ENCODE measurements at regions not wholly inside any gene's neighbourhood (a gene's known extent, or its start where the extent isn't known, plus 50 kb on each side); places are given as distances from the start of the nearest gene placed in this dataset.

GRCh38 chr5:74299833-74300232 is 340.7 kb downstream of the ENC1 start:
- H3K4me1 ChIP-seq (ENCODE audit: insufficient read depth, low read length) = no peaks in the 10 kb centered on the region
- BruUV-seq (replicated peaks) = no TSS peak
- no peak overlapping the region for H2AFZ ChIP-seq (ENCODE audit: low read length)
- H3K27me3 ChIP-seq (ENCODE audit: low read length) = no peaks in the 10 kb centered on the region
- H3K79me2 ChIP-seq (ENCODE audit: low read length) = no peaks in the 10 kb centered on the region
- CTCF ChIA-PET = no interaction called here
- no peaks in the 10 kb centered on the region for H4K20me1 ChIP-seq (ENCODE audit: low read length)
- no peak for DNase-seq
- intact Hi-C loops (cut with micrococcal nuclease) = no loop called here
- ATAC-seq = no peak
- H3K27ac ChIP-seq (ENCODE audit: low read length) = no peak overlapping the region
- H3K4me2 ChIP-seq (ENCODE audit: low read length) = no peak overlapping the region
- H3F3A ChIP-seq (ENCODE audit: low read length, unreplicated experiment) = no peaks in the 10 kb centered on the region
- POLR2A ChIA-PET (ENCODE audit: unreplicated experiment) = no interaction called here
- no peaks in the 10 kb centered on the region for H3K9me3 ChIP-seq (ENCODE audit: low read length)
- H3K9me2 ChIP-seq (replicated peaks; ENCODE audit: low read length) = no peaks in the 10 kb centered on the region
- H3K36me3 ChIP-seq (ENCODE audit: low read depth, low read length) = no peaks in the 10 kb centered on the region
- TF ChIP-seq CTCF (conservative IDR thresholded peaks at IDR 0.05; ENCODE audit: low read depth, low read length) = no peak
- TF ChIP-seq EZH2phosphoT487 (IDR thresholded peaks at IDR 0.05; ENCODE audit: borderline replicate concordance, low read length) = no peak
- TF ChIP-seq EZH2 (IDR thresholded peaks at IDR 0.05; ENCODE audit: low read length, unreplicated experiment) = no peak
- H3K4me3 ChIP-seq (ENCODE audit: low read length) = no peak overlapping the region
- no peak overlapping the region for H3K9ac ChIP-seq (ENCODE audit: low read length)

GRCh38 chr5:74296685-74297408 is 343.7 kb downstream of the ENC1 start:
- POLR2A ChIA-PET (ENCODE audit: unreplicated experiment) = no interaction called here
- H3K4me3 ChIP-seq (ENCODE audit: low read length) = no peak overlapping the region
- no peak overlapping the region for H3K9ac ChIP-seq (ENCODE audit: low read length)
- no peaks in the 10 kb centered on the region for H3K27me3 ChIP-seq (ENCODE audit: low read length)
- H4K20me1 ChIP-seq (ENCODE audit: low read length) = no peaks in the 10 kb centered on the region
- no peaks in the 10 kb centered on the region for H3F3A ChIP-seq (ENCODE audit: low read length, unreplicated experiment)
- no peak overlapping the region for H2AFZ ChIP-seq (ENCODE audit: low read length)
- H3K79me2 ChIP-seq (ENCODE audit: low read length) = no peaks in the 10 kb centered on the region
- H3K4me1 ChIP-seq (ENCODE audit: insufficient read depth, low read length) = no peaks in the 10 kb centered on the region
- CTCF ChIA-PET = no interaction called here
- H3K36me3 ChIP-seq (ENCODE audit: low read depth, low read length) = no peaks in the 10 kb centered on the region
- no peaks in the 10 kb centered on the region for H3K9me3 ChIP-seq (ENCODE audit: low read length)
- intact Hi-C loops (cut with micrococcal nuclease) = no loop called here
- TF ChIP-seq EZH2phosphoT487 (IDR thresholded peaks at IDR 0.05; ENCODE audit: borderline replicate concordance, low read length) (no peak), EZH2 (IDR thresholded peaks at IDR 0.05; ENCODE audit: low read length, unreplicated experiment) (no peak), CTCF (conservative IDR thresholded peaks at IDR 0.05; ENCODE audit: low read depth, low read length) (no peak)
- ATAC-seq = no peak
- H3K4me2 ChIP-seq (ENCODE audit: low read length) = no peak overlapping the region
- H3K9me2 ChIP-seq (replicated peaks; ENCODE audit: low read length) = no peaks in the 10 kb centered on the region
- no peak overlapping the region for H3K27ac ChIP-seq (ENCODE audit: low read length)
- no peak for DNase-seq
- BruUV-seq (replicated peaks) = no TSS peak

GRCh38 chr5:74295676-74296075 is 344.9 kb downstream of the ENC1 start:
- Histone ChIP-seq H3K79me2 (ENCODE audit: low read length) (no peaks in the 10 kb centered on the region), H3K27ac (ENCODE audit: low read length) (no peak overlapping the region), H3K9me2 (replicated peaks; ENCODE audit: low read length) (no peaks in the 10 kb centered on the region), H2AFZ (ENCODE audit: low read length) (no peak overlapping the region), H3K9me3 (ENCODE audit: low read length) (no peaks in the 10 kb centered on the region), H4K20me1 (ENCODE audit: low read length) (no peaks in the 10 kb centered on the region), H3K27me3 (ENCODE audit: low read length) (no peaks in the 10 kb centered on the region), H3K4me2 (ENCODE audit: low read length) (no peak overlapping the region), H3F3A (ENCODE audit: low read length, unreplicated experiment) (no peaks in the 10 kb centered on the region), H3K36me3 (ENCODE audit: low read depth, low read length) (no peaks in the 10 kb centered on the region), H3K4me3 (ENCODE audit: low read length) (no peak overlapping the region), H3K4me1 (ENCODE audit: insufficient read depth, low read length) (no peaks in the 10 kb centered on the region), H3K9ac (ENCODE audit: low read length) (no peak overlapping the region)
- ATAC-seq (no peak), DNase-seq (no peak)
- TF ChIP-seq EZH2 (IDR thresholded peaks at IDR 0.05; ENCODE audit: low read length, unreplicated experiment) (no peak), EZH2phosphoT487 (IDR thresholded peaks at IDR 0.05; ENCODE audit: borderline replicate concordance, low read length) (no peak), CTCF (conservative IDR thresholded peaks at IDR 0.05; ENCODE audit: low read depth, low read length) (no peak)
- ChIA-PET POLR2A (ENCODE audit: unreplicated experiment) (interaction anchor here (0.6 kb wide), 1 partner anchor 1874 kb away, joined by 3 read pairs; no protein-coding TSS in a partner anchor), CTCF (no interaction called here)
- BruUV-seq (replicated peaks) = no TSS peak
- intact Hi-C loops (cut with micrococcal nuclease) = no loop called here
